T47D (cell line): ENCODE measurements at regions not wholly inside any gene's neighbourhood (a gene's known extent, or its start where the extent isn't known, plus 50 kb on each side); places are given as distances from the start of the nearest gene placed in this dataset.

Source experiments
- DNase-seq, 2 experiments: peaks; one replicate each; pipeline versions ENCODE4 v3.0.0 to v3.0.0-alpha.2; 2011 to 2012; ENCODE audit warnings: low read depth in 1 of 2, low spot score in 1 of 2
- JUND ChIP-seq: IDR thresholded peaks from 2 replicates; pipeline ENCODE4 v1.6.1; 2012; ENCODE audit warnings: low read depth
- in situ Hi-C: cut with HindIII; loops from 2 replicates; pipeline ENCODE4 v1.10.0; 2016; ENCODE audit warnings: low sequenced_read_pairs, low pct_unique_long_range_greater_than_20kb

DNA sequence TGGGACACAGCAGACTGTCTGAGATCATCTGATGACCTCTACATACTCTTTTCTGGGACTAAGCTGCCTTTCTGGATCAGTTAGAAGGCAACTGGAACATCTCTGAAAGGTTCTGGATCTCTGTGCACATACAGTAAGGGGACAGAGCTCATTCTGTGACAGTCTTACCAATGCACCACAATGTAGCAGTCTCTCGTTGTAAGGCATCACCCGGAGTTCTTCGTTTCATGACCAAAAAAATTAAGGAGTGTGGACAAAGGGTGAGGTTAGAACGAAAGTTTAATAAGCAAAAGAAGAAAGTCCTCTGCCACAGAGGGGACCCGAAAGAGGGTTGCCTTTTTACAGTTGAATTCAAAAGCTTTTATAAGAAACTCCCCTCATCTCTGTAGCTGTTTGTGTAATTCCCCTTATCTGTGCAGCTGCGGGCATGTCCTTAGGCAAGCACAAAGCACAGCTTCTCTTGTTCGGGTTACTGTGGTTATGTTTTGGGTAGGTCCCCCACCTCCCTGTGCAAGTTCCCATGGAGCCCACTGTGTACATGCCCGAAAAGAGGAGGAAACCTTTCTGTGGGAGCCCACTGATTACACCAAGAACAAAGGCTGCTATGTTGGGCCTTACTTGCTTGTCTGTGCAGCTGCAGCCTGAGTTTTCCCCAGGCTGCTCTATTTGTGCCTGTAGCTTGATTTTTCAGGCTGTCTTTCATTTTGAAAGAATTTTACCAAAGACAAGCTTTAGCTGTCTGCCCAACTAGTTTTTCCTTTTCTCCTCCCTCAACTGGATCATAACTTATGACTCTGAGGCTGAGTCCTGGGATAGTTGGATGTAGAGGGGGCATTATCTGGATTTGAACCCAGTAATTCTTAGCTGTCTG is 53.1 kb upstream of the CACNA1E start:
- no peak for DNase-seq
- TF ChIP-seq JUND: no peak
- in situ Hi-C loops: no loop called here
